ENCODE measurements at regions not wholly inside any gene's neighbourhood (a gene's known extent, or its start where the extent isn't known, plus 50 kb on each side); places are given as distances from the start of the nearest gene placed in this dataset.

- ATAC-seq (no peak), DNase-seq (ENCODE audit: low spot score) (no peak)
- POLR2A ChIA-PET: no interaction called here
- peaks cover 41% of the 10 kb centered on the region for H3K9me3 Mint-ChIP-seq
- H3K4me1 Mint-ChIP-seq: no peaks in the 10 kb centered on the region
- TF ChIP-seq NFATC4 (CRISPR knock-in tag; IDR thresholded peaks at IDR 0.05): no peak
- no peak for TF ChIP-seq ZNF138 (CRISPR knock-in tag; conservative IDR thresholded peaks at IDR 0.05)
- H3K36me3 Mint-ChIP-seq: peaks cover 26% of the 10 kb centered on the region
- H3K4me3 Mint-ChIP-seq: no peak overlapping the region
- CTCF ChIA-PET: no interaction called here
- H3K27ac Mint-ChIP-seq: no peak overlapping the region
- no peaks in the 10 kb centered on the region for H3K27me3 Mint-ChIP-seq (ENCODE audit: low read depth)
Observed at GRCh38 chr20:39347626-39348025, 385.5 kb downstream of the DHX35 start.

DNA sequence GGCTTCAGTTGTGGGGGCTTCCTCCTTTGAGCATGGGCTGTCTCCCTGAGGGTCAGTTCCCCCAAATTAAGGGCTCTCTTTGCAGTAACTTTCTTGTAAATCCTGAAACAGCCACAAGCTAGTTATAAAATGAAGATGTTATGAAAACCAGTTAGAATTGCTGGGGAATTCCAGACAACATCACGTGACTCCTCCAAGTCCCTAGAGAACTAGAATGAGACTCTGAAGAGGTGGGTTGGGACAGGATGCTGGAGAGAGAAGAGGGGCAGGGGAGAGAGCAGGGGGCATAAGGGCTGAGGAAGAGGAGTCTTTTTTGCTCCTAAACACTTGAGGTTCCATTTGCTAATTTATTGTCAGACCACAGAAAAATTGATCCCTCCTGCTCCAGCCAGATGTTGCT is 380.3 kb downstream of the DHX35 start:
- Mint-ChIP-seq H3K27ac (no peak overlapping the region), H3K36me3 (peaks cover under 1% of the 10 kb centered on the region; the same call in 1 of the 2 replicates), H3K27me3 (ENCODE audit: low read depth) (no peaks in the 10 kb centered on the region), H3K9me3 (peaks cover 14% of the 10 kb centered on the region), H3K4me1 (peaks cover 11% of the 10 kb centered on the region), H3K4me3 (no peak overlapping the region)
- ChIA-PET POLR2A (no interaction called here), CTCF (no interaction called here)
- no peak for DNase-seq (ENCODE audit: low spot score)
- ATAC-seq: no peak
- no peak for TF ChIP-seq FOXJ3 (CRISPR knock-in tag; IDR thresholded peaks at IDR 0.05; ENCODE audit: borderline replicate concordance)
- TF ChIP-seq, protein P1, sequence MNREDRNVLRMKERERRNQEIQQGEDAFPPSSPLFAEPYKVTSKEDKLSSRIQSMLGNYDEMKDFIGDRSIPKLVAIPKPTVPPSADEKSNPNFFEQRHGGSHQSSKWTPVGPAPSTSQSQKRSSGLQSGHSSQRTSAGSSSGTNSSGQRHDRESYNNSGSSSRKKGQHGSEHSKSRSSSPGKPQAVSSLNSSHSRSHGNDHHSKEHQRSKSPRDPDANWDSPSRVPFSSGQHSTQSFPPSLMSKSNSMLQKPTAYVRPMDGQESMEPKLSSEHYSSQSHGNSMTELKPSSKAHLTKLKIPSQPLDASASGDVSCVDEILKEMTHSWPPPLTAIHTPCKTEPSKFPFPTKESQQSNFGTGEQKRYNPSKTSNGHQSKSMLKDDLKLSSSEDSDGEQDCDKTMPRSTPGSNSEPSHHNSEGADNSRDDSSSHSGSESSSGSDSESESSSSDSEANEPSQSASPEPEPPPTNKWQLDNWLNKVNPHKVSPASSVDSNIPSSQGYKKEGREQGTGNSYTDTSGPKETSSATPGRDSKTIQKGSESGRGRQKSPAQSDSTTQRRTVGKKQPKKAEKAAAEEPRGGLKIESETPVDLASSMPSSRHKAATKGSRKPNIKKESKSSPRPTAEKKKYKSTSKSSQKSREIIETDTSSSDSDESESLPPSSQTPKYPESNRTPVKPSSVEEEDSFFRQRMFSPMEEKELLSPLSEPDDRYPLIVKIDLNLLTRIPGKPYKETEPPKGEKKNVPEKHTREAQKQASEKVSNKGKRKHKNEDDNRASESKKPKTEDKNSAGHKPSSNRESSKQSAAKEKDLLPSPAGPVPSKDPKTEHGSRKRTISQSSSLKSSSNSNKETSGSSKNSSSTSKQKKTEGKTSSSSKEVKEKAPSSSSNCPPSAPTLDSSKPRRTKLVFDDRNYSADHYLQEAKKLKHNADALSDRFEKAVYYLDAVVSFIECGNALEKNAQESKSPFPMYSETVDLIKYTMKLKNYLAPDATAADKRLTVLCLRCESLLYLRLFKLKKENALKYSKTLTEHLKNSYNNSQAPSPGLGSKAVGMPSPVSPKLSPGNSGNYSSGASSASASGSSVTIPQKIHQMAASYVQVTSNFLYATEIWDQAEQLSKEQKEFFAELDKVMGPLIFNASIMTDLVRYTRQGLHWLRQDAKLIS (CRISPR knock-in tag; IDR thresholded peaks at IDR 0.05; ENCODE audit: borderline replicate concordance): no peak

DNA sequence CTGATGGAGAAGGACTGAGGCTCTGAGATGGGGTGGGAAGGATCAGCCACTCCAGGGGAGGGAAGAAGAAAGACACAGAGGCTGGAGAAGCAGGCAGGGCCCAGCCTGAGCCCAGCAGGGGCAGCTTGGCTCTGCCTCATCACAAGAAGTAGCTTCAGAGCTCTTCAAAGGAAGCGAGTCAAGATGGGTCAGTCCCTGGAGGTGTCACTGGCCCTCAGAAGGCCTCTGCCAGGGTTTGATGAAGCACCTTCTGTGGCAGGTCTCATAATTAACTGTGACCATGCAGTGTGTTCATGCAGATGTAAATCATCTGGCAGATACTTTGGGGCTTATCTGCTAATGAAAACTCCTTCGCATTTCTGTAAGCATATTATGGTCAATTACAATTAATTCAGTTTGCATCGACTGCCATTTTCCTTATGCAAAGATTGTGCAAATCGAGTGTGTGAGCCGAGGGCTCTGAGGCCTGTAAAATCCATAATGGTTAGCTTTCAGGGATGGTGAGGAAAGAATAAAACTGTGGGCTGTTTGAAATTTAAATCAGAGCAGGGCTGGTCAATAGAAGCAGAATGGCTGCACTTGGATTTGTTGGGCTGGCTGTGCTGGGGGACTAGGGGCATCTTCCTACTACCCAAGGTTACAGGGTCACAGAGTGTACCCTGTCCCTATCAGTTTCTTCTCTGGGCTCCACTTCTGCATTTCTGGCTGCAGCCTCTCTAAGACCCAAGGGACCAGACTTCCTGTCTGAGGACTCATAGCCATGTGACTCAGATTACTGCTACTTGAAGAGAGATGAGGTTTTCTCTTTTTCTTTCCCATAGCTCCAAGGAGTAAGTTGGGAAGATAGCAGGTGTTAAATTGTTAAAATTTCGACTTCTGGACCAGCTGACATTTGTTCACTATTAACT is 376.6 kb downstream of the DHX35 start:
- TF ChIP-seq NFYB (CRISPR knock-in tag; conservative IDR thresholded peaks at IDR 0.05; ENCODE audit: low read depth) (no peak), ARID4B (CRISPR knock-in tag; IDR thresholded peaks at IDR 0.05; ENCODE audit: borderline replicate concordance) (no peak), ZNF219 (CRISPR knock-in tag; IDR thresholded peaks at IDR 0.05; ENCODE audit: borderline replicate concordance) (no peak), STAT6 (CRISPR knock-in tag; conservative IDR thresholded peaks at IDR 0.05; ENCODE audit: low read depth) (no peak), ZNF232 (CRISPR knock-in tag; IDR thresholded peaks at IDR 0.05) (no peak), MYBL2 (CRISPR knock-in tag; IDR thresholded peaks at IDR 0.05) (no peak), ZNF121 (CRISPR knock-in tag; IDR thresholded peaks at IDR 0.05) (no peak), ZMAT4 (CRISPR knock-in tag; IDR thresholded peaks at IDR 0.05) (no peak), E2F4 (CRISPR knock-in tag; IDR thresholded peaks at IDR 0.05; ENCODE audit: borderline replicate concordance, low read depth) (no peak), TP53 (CRISPR knock-in tag; IDR thresholded peaks at IDR 0.05) (no peak)
- TF ChIP-seq, protein P2, sequence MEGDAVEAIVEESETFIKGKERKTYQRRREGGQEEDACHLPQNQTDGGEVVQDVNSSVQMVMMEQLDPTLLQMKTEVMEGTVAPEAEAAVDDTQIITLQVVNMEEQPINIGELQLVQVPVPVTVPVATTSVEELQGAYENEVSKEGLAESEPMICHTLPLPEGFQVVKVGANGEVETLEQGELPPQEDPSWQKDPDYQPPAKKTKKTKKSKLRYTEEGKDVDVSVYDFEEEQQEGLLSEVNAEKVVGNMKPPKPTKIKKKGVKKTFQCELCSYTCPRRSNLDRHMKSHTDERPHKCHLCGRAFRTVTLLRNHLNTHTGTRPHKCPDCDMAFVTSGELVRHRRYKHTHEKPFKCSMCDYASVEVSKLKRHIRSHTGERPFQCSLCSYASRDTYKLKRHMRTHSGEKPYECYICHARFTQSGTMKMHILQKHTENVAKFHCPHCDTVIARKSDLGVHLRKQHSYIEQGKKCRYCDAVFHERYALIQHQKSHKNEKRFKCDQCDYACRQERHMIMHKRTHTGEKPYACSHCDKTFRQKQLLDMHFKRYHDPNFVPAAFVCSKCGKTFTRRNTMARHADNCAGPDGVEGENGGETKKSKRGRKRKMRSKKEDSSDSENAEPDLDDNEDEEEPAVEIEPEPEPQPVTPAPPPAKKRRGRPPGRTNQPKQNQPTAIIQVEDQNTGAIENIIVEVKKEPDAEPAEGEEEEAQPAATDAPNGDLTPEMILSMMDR (IDR thresholded peaks at IDR 0.05): no peak
- CTCF ChIA-PET: no interaction called here
- Mint-ChIP-seq H3K27me3 (ENCODE audit: low read depth) (no peaks in the 10 kb centered on the region), H3K36me3 (no peaks in the 10 kb centered on the region), H3K4me1 (peaks cover 11% of the 10 kb centered on the region), H3K9me3 (peaks cover 9% of the 10 kb centered on the region), H3K4me3 (no peak overlapping the region), H3K27ac (no peak overlapping the region)
- POLR2A ChIA-PET: no interaction called here
- DNase-seq (ENCODE audit: low spot score) (no peak), ATAC-seq (no peak)

All from WTC11 (cell line).